Astrocyte (in vitro differentiated cells and primary cell): ENCODE measurements at regions not wholly inside any gene's neighbourhood (a gene's known extent, or its start where the extent isn't known, plus 50 kb on each side); places are given as distances from the start of the nearest gene placed in this dataset.

Experiments used
- DNase-seq: peaks from one replicate; pipeline ENCODE4 v3.0.0-alpha.2; 2010; ENCODE audit warnings: low read depth
- FAIRE-seq: peaks from 2 replicates; lab custom pipeline; 2011; peaks lifted over from hg19 to GRCh38; lab: Jason Lieb, UNC
- H2AFZ ChIP-seq: 2 replicates; pipeline ENCODE4 v1.6.0; 2012; ENCODE audit warnings: low read depth, low read length, inconsistent platforms
- H3K27ac ChIP-seq: 2 replicates; pipeline ENCODE4 v1.5.1; 2011; ENCODE audit warnings: low read depth, low read length, inconsistent platforms
- H3K27me3 ChIP-seq: 2 replicates; pipeline ENCODE4 v1.6.0; 2011; ENCODE audit warnings: low read length, inconsistent platforms; ENCODE audit not compliant: insufficient read depth
- H3K36me3 ChIP-seq: 2 replicates; pipeline ENCODE4 v1.5.1; 2011; ENCODE audit warnings: low read length, inconsistent platforms; ENCODE audit not compliant: insufficient read depth
- H3K4me1 ChIP-seq: 2 replicates; pipeline ENCODE4 v1.5.1; 2011; ENCODE audit warnings: low read length, inconsistent platforms; ENCODE audit not compliant: insufficient read depth
- H3K4me2 ChIP-seq: 2 replicates; pipeline ENCODE4 v1.6.0; 2012; ENCODE audit warnings: low read length, inconsistent platforms
- H3K4me3 ChIP-seq: 2 replicates; pipeline ENCODE4 v1.5.1; 2011; ENCODE audit warnings: low read depth, mild to moderate bottlenecking, low read length, inconsistent platforms; ENCODE audit not compliant: insufficient read depth
- H3K79me2 ChIP-seq: 2 replicates; pipeline ENCODE4 v1.6.0; 2012; ENCODE audit warnings: mild to moderate bottlenecking, low read length, inconsistent platforms; ENCODE audit not compliant: insufficient read depth
- H3K9ac ChIP-seq: 2 replicates; pipeline ENCODE4 v1.6.0; 2012; ENCODE audit warnings: mild to moderate bottlenecking, low read length, inconsistent platforms
- H3K9me3 ChIP-seq: 2 replicates; pipeline ENCODE4 v1.5.1; 2012; ENCODE audit warnings: low read depth, mild to moderate bottlenecking, low read length, inconsistent platforms; ENCODE audit not compliant: insufficient read depth
- H4K20me1 ChIP-seq: 2 replicates; pipeline ENCODE4 v1.6.0; 2012; ENCODE audit warnings: low read length, inconsistent platforms; ENCODE audit not compliant: insufficient read depth
- H3K27ac Mint-ChIP-seq: one replicate; pipeline ENCODE4 v1.8.0; 2021; ENCODE audit warnings: mild to moderate bottlenecking, mixed read lengths; ENCODE audit not compliant: unreplicated experiment
- H3K27me3 Mint-ChIP-seq: one replicate; pipeline ENCODE4 v1.8.0; 2021; ENCODE audit warnings: low read depth, mixed read lengths; ENCODE audit not compliant: unreplicated experiment
- H3K36me3 Mint-ChIP-seq: one replicate; pipeline ENCODE4 v1.8.0; 2021; ENCODE audit warnings: low read depth, mixed read lengths; ENCODE audit not compliant: unreplicated experiment
- H3K4me1 Mint-ChIP-seq: one replicate; pipeline ENCODE4 v1.8.0; 2021; ENCODE audit warnings: low read depth, mixed read lengths; ENCODE audit not compliant: unreplicated experiment
- H3K4me3 Mint-ChIP-seq: one replicate; pipeline ENCODE4 v1.8.0; 2021; ENCODE audit warnings: mild to moderate bottlenecking, moderate library complexity, mixed read lengths; ENCODE audit not compliant: unreplicated experiment
- H3K9me3 Mint-ChIP-seq: one replicate; pipeline ENCODE4 v1.8.0; 2021; ENCODE audit warnings: mild to moderate bottlenecking, mixed read lengths; ENCODE audit not compliant: unreplicated experiment
- CTCF ChIP-seq: IDR thresholded peaks from 2 replicates; pipeline ENCODE4 v1.5.1; 2011; ENCODE audit warnings: low read depth, mild to moderate bottlenecking, inconsistent platforms, low read length, moderate library complexity; ENCODE audit not compliant: insufficient read depth
- EZH2 ChIP-seq: IDR thresholded peaks from 2 replicates; pipeline ENCODE4 v1.6.1; 2012; ENCODE audit warnings: mild to moderate bottlenecking, low read length, inconsistent platforms; ENCODE audit not compliant: insufficient read depth

- Histone ChIP-seq H3K9ac (no peak overlapping the region), H3K27ac (no peak overlapping the region), H3K9me3 (no peaks in the 10 kb centered on the region), H3K4me1 (no peaks in the 10 kb centered on the region), H3K79me2 (no peaks in the 10 kb centered on the region), H3K4me2 (no peak overlapping the region), H4K20me1 (no peaks in the 10 kb centered on the region), H2AFZ (no peak overlapping the region), H3K4me3 (no peak overlapping the region), H3K27me3 (peaks cover 4% of the 10 kb centered on the region), H3K36me3 (no peaks in the 10 kb centered on the region)
- H3K27ac Mint-ChIP-seq: no peak overlapping the region
- TF ChIP-seq CTCF (no peak), EZH2 (no peak)
- H3K27me3 Mint-ChIP-seq: peaks cover 25% of the 10 kb centered on the region
- no peak for DNase-seq
- H3K4me1 Mint-ChIP-seq: peaks cover 2% of the 10 kb centered on the region
- H3K9me3 Mint-ChIP-seq: peaks cover 5% of the 10 kb centered on the region
- FAIRE-seq: no peak
- H3K36me3 Mint-ChIP-seq: no peaks in the 10 kb centered on the region
- no peak overlapping the region for H3K4me3 Mint-ChIP-seq
Measured at GRCh38 chr11:116525961-116526495, 246.8 kb downstream of the BUD13 start.

DNA sequence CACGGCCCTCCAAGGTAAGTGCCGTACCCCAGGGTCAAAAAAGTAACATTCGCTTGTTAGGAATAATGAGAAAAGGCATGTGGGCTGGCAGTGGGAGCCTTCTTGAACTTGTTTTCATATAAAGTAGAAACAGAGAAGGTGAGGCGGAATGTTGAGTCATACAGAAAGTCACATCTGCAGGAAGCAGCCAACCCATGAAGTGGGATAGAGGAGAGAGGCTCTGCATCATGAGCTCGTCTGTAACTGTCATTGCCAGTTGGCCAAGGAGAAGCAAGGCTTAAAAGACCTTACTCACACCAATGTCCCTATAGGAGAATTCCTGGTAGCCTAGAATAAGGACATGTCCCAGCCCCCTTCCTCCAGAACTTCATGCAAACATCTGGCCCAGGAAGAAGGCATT lies 253.3 kb downstream of the BUD13 start:
- Histone ChIP-seq H3K9ac (no peak overlapping the region), H3K4me3 (no peak overlapping the region), H3K4me2 (no peak overlapping the region), H3K4me1 (no peaks in the 10 kb centered on the region), H4K20me1 (no peaks in the 10 kb centered on the region), H2AFZ (no peak overlapping the region), H3K36me3 (no peaks in the 10 kb centered on the region), H3K27me3 (no peaks in the 10 kb centered on the region), H3K79me2 (no peaks in the 10 kb centered on the region), H3K27ac (no peak overlapping the region), H3K9me3 (no peaks in the 10 kb centered on the region)
- Mint-ChIP-seq H3K27me3 (peaks cover 31% of the 10 kb centered on the region), H3K9me3 (no peaks in the 10 kb centered on the region), H3K36me3 (peaks cover 3% of the 10 kb centered on the region), H3K27ac (no peak overlapping the region), H3K4me1 (peaks cover 2% of the 10 kb centered on the region), H3K4me3 (no peak overlapping the region)
- FAIRE-seq (no peak), DNase-seq (no peak)
- no peak for TF ChIP-seq CTCF
- no peak for TF ChIP-seq EZH2

- H3K36me3 Mint-ChIP-seq: peaks cover 5% of the 10 kb centered on the region
- H2AFZ ChIP-seq: no peak overlapping the region
- H4K20me1 ChIP-seq: no peaks in the 10 kb centered on the region
- peaks cover 4% of the 10 kb centered on the region for H3K9me3 Mint-ChIP-seq
- H3K36me3 ChIP-seq: no peaks in the 10 kb centered on the region
- H3K79me2 ChIP-seq: no peaks in the 10 kb centered on the region
- FAIRE-seq (no peak), DNase-seq (no peak)
- TF ChIP-seq CTCF: no peak
- no peak for TF ChIP-seq EZH2
- H3K4me2 ChIP-seq: no peak overlapping the region
- no peaks in the 10 kb centered on the region for H3K4me1 ChIP-seq
- no peak overlapping the region for H3K9ac ChIP-seq
- H3K4me3 Mint-ChIP-seq: no peak overlapping the region
- H3K27ac Mint-ChIP-seq: no peak overlapping the region
- no peaks in the 10 kb centered on the region for H3K9me3 ChIP-seq
- peaks cover 6% of the 10 kb centered on the region for H3K4me1 Mint-ChIP-seq
- H3K27me3 ChIP-seq: no peaks in the 10 kb centered on the region
- H3K27ac ChIP-seq: no peak overlapping the region
- H3K4me3 ChIP-seq: no peak overlapping the region
- peaks cover 38% of the 10 kb centered on the region for H3K27me3 Mint-ChIP-seq
Measured at GRCh38 chr11:116518141-116518540, 254.6 kb downstream of the BUD13 start.
